ENCODE measurements at regions not wholly inside any gene's neighbourhood (a gene's known extent, or its start where the extent isn't known, plus 50 kb on each side); places are given as distances from the start of the nearest gene placed in this dataset.

GRCh38 chr9:28887188-28887884 lies 1314.1 kb upstream of the C9orf72 start:
- no peak for DNase-seq

- DNase-seq = no peak
These were observed 1315.5 kb upstream of the C9orf72 start for GRCh38 chr9:28888806-28889205.

- DNase-seq = no peak
These were observed 1319.3 kb upstream of the C9orf72 start for GRCh38 chr9:28892538-28892937.

GRCh38 chr9:28899267-28899666 lies 1326.0 kb upstream of the C9orf72 start:
- no peak for DNase-seq

GRCh38 chr9:28899926-28900325 lies 1326.6 kb upstream of the C9orf72 start:
- no peak for DNase-seq

GRCh38 chr9:28900406-28900805 lies 1327.1 kb upstream of the C9orf72 start:
- DNase-seq = no peak

- DNase-seq = no peak
These were observed 1336.2 kb upstream of the C9orf72 start for GRCh38 chr9:28909526-28909925.

GRCh38 chr9:28912621-28913020 lies 1339.3 kb upstream of the C9orf72 start:
- DNase-seq = no peak

GRCh38 chr9:28915202-28915930 lies 1342.1 kb upstream of the C9orf72 start:
- DNase-seq = no peak

- DNase-seq = no peak
These were observed 1343.1 kb upstream of the C9orf72 start for GRCh38 chr9:28916348-28916747.

GRCh38 chr9:28921857-28922500 lies 1348.7 kb upstream of the C9orf72 start:
- DNase-seq = no peak

- no peak for DNase-seq
These were observed 1349.6 kb upstream of the C9orf72 start for GRCh38 chr9:28922891-28923290.

GRCh38 chr9:28923351-28923750 lies 1350.1 kb upstream of the C9orf72 start:
- DNase-seq = no peak

- no peak for DNase-seq
These were observed 1351.9 kb upstream of the C9orf72 start for GRCh38 chr9:28925157-28925556.

- no peak for DNase-seq
These were observed 1353.0 kb upstream of the C9orf72 start for GRCh38 chr9:28926306-28926705.

GRCh38 chr9:28927691-28928090 lies 1354.4 kb upstream of the C9orf72 start:
- DNase-seq = no peak

GRCh38 chr9:28929433-28929832 lies 1356.2 kb upstream of the C9orf72 start:
- no peak for DNase-seq

- DNase-seq = no peak
These were observed 1357.5 kb upstream of the C9orf72 start for GRCh38 chr9:28930766-28931165.

- no peak for DNase-seq
These were observed 1360.8 kb upstream of the C9orf72 start for GRCh38 chr9:28934111-28934510.

GRCh38 chr9:28938981-28939380 lies 1365.7 kb upstream of the C9orf72 start:
- DNase-seq = no peak

- DNase-seq = no peak
These were observed 1368.6 kb upstream of the C9orf72 start for GRCh38 chr9:28941856-28942255.

- no peak for DNase-seq
These were observed 1369.7 kb upstream of the C9orf72 start for GRCh38 chr9:28942941-28943340.

GRCh38 chr9:28946648-28947047 lies 1373.4 kb upstream of the C9orf72 start:
- DNase-seq = no peak

- no peak for DNase-seq
These were observed 1378.7 kb upstream of the C9orf72 start for GRCh38 chr9:28951945-28952344.
